Sigmoid colon (tissue), 6 donors: ENCODE measurements at regions not wholly inside any gene's neighbourhood (a gene's known extent, or its start where the extent isn't known, plus 50 kb on each side); places are given as distances from the start of the nearest gene placed in this dataset.

Source experiments
- DNase-seq: peaks from one replicate; pipeline ENCODE4 v3.0.0-alpha.2; 2019
- H3K27ac ChIP-seq, 4 donors: fragments of 200-600 bp; sonication (generic); one replicate each; pipeline ENCODE4 v1.5.1; 2016 to 2019; ENCODE audit warnings: mild to moderate bottlenecking in 1 of 4
- H3K27me3 ChIP-seq, 3 donors: fragments of 200-600 bp; sonication (generic); one replicate each; pipeline ENCODE4 v1.5.1; 2019; ENCODE audit warnings: mild to moderate bottlenecking in 1 of 3
- H3K36me3 ChIP-seq, 4 donors: fragments of 200-600 bp; sonication (generic); one replicate each; pipeline ENCODE4 v1.5.1; 2016 to 2019
- H3K4me1 ChIP-seq, 4 donors: fragments of 200-600 bp; sonication (generic); one replicate each; pipeline ENCODE4 v1.5.1; 2017 to 2019
- H3K4me3 ChIP-seq, 4 donors: fragments of 200-600 bp; sonication (generic); one replicate each; pipeline ENCODE4 v1.5.1; 2017 to 2019; ENCODE audit warnings: mild to moderate bottlenecking in 2 of 4, moderate library complexity in 1 of 4
- H3K9me3 ChIP-seq, 4 donors: fragments of 200-600 bp in 3 of 4; sonication (generic) in 3 of 4; one replicate each; pipeline versions ENCODE4 v1.5.1 to v1.6.1; 2013 to 2019
- EP300 ChIP-seq, 4 donors: sonication (generic); formaldehyde crosslinking; IDR thresholded peaks; one replicate each; pipeline ENCODE4 v1.6.1; 2017; ENCODE audit warnings: antibody characterized with exemption in 4 of 4
- POLR2A ChIP-seq, 2 donors: fragments of 450-650 bp; IDR thresholded peaks; one replicate each; pipeline ENCODE4 v1.6.1; 2016; ENCODE audit warnings: antibody characterized with exemption in 2 of 2, mild to moderate bottlenecking in 2 of 2, moderate library complexity in 2 of 2
- POLR2AphosphoS5 ChIP-seq, 4 donors: sonication (generic); formaldehyde crosslinking; IDR thresholded peaks; one replicate each; pipeline ENCODE4 v1.6.1; 2017; ENCODE audit warnings: antibody characterized with exemption in 4 of 4
- WGBS, 2 donors: extraction: QIAGEN DNeasy Blood & Tissue Kit; methylation state at CpG; one replicate each; pipeline ENCODE4 v1.1.7; 2013; 5-methylcytosine and 5-hydroxymethylcytosine counted together
- intact Hi-C: fragments of 100-400 bp; cut with DNase I; formaldehyde crosslinking; loops from one replicate; pipeline ENCODE4 v1.15.1; 2023
- TF ChIP-seq, protein P1 (sequence below), 4 experiments: fragments of 450-650 bp in 3 of 4; fragments of 200-600 bp in 1 of 4; IDR thresholded peaks; one replicate each; pipeline ENCODE4 v1.5.1; 2016 to 2019; ENCODE audit warnings: antibody characterized with exemption in 4 of 4, mild to moderate bottlenecking in 3 of 4, moderate library complexity in 2 of 4
- donor health status: healthy with polysubstance abuse.
- donor health status: healthy.

- Histone ChIP-seq H3K9me3 (no peaks in the 10 kb centered on the region), H3K36me3 (no peaks in the 10 kb centered on the region), H3K4me3 (no peak overlapping the region), H3K27me3 (peaks cover 0 to 2% (median 0%) of the 10 kb centered on the region in 3 donors), H3K27ac (no peak overlapping the region), H3K4me1 (no peaks in the 10 kb centered on the region)
- WGBS, 2 donors: 74 to 84% methylated on average over 10 of the region's 10 CpGs
- DNase-seq: no peak
- TF ChIP-seq, protein P1, sequence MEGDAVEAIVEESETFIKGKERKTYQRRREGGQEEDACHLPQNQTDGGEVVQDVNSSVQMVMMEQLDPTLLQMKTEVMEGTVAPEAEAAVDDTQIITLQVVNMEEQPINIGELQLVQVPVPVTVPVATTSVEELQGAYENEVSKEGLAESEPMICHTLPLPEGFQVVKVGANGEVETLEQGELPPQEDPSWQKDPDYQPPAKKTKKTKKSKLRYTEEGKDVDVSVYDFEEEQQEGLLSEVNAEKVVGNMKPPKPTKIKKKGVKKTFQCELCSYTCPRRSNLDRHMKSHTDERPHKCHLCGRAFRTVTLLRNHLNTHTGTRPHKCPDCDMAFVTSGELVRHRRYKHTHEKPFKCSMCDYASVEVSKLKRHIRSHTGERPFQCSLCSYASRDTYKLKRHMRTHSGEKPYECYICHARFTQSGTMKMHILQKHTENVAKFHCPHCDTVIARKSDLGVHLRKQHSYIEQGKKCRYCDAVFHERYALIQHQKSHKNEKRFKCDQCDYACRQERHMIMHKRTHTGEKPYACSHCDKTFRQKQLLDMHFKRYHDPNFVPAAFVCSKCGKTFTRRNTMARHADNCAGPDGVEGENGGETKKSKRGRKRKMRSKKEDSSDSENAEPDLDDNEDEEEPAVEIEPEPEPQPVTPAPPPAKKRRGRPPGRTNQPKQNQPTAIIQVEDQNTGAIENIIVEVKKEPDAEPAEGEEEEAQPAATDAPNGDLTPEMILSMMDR (IDR thresholded peaks at IDR 0.05): no peak
- TF ChIP-seq POLR2AphosphoS5 (IDR thresholded peaks at IDR 0.05): no peak
- no peak for TF ChIP-seq EP300 (IDR thresholded peaks at IDR 0.05)
- TF ChIP-seq POLR2A (IDR thresholded peaks at IDR 0.05): no peak
- intact Hi-C loops: no loop called here
Observed at GRCh38 chr11:64472593-64473455, 82.9 kb upstream of the SLC22A11 start.

- no peak overlapping the region for H3K4me3 ChIP-seq
- H3K4me1 ChIP-seq: no peaks in the 10 kb centered on the region
- H3K36me3 ChIP-seq: no peaks in the 10 kb centered on the region
- TF ChIP-seq POLR2AphosphoS5 (IDR thresholded peaks at IDR 0.05) (no peak), EP300 (IDR thresholded peaks at IDR 0.05) (no peak), POLR2A (IDR thresholded peaks at IDR 0.05) (no peak)
- TF ChIP-seq, protein P1 (IDR thresholded peaks at IDR 0.05): no peak
- DNase-seq: no peak
- H3K27me3 ChIP-seq: peaks cover 0 to 10% (median 0%) of the 10 kb centered on the region in 3 donors
- H3K9me3 ChIP-seq: no peaks in the 10 kb centered on the region
- intact Hi-C loops: no loop called here
- WGBS, 2 donors: 91 to 92% methylated on average over 11 of the region's 11 CpGs
- no peak overlapping the region for H3K27ac ChIP-seq
Observed at GRCh38 chr11:64474680-64475079, 81.1 kb upstream of the SLC22A11 start.

DNA sequence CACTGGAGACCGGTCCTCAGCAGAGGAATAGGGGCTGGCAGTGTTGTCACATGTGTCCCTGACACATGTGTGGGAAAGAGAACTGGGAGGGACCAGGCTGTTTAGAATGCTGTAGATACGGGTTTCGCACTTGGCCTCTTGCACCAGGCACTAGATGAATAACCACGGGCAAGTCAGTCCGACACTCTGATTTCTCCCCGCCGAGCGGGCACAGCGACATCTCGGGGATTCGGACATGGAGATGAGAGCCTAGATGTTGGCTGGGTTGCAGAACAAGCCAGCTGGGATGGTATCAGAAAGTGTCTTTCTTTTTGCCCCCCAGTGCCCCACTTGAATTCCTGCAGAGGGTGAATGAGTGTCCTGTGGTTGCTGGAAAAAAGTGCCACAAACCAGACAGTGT is 80.6 kb upstream of the SLC22A11 start:
- Histone ChIP-seq H3K27ac (no peak overlapping the region), H3K9me3 (no peaks in the 10 kb centered on the region), H3K27me3 (peaks cover 0 to 10% (median 0%) of the 10 kb centered on the region in 3 donors), H3K36me3 (no peaks in the 10 kb centered on the region), H3K4me1 (no peaks in the 10 kb centered on the region), H3K4me3 (no peak overlapping the region)
- intact Hi-C loops: no loop called here
- WGBS, 2 donors: 94% methylated on average over 11 of the region's 11 CpGs
- TF ChIP-seq POLR2A (IDR thresholded peaks at IDR 0.05) (no peak), EP300 (IDR thresholded peaks at IDR 0.05) (no peak), POLR2AphosphoS5 (IDR thresholded peaks at IDR 0.05) (no peak)
- TF ChIP-seq, protein P1 (IDR thresholded peaks at IDR 0.05): no peak
- no peak for DNase-seq

DNA sequence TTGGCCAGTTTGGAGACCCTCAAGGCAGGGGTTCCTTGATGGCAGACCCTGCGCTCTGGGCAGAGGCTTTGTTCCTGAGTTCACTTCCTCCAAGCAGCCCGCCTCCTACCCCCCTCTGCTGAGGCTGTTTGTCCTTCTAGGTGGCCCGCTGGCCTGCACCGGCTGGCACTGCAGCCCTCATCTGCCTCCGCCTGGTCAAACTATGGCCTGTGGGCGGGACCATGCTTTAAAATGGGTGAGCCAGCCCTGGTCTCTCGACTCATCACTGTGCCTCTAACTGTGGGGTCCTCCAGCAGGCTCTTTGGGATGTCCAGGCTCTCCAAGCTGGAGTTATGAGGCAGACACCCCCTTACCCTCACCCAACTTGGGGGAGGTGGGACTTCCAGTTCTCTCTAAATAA is 78.9 kb upstream of the SLC22A11 start:
- H3K4me1 ChIP-seq: no peaks in the 10 kb centered on the region
- no peaks in the 10 kb centered on the region for H3K36me3 ChIP-seq
- 68 to 78% methylated on average over 7 of the region's 7 CpGs for WGBS, 2 donors
- no peak overlapping the region for H3K4me3 ChIP-seq
- peaks cover 0 to 10% (median 0%) of the 10 kb centered on the region in 3 donors for H3K27me3 ChIP-seq
- intact Hi-C loops: no loop called here
- DNase-seq: no peak
- TF ChIP-seq POLR2A (IDR thresholded peaks at IDR 0.05) (no peak), EP300 (IDR thresholded peaks at IDR 0.05) (no peak), POLR2AphosphoS5 (IDR thresholded peaks at IDR 0.05) (no peak)
- TF ChIP-seq, protein P1 (IDR thresholded peaks at IDR 0.05): no peak
- no peaks in the 10 kb centered on the region for H3K9me3 ChIP-seq
- no peak overlapping the region for H3K27ac ChIP-seq
